DMS53 (cell line): ENCODE measurements at regions not wholly inside any gene's neighbourhood (a gene's known extent, or its start where the extent isn't known, plus 50 kb on each side); places are given as distances from the start of the nearest gene placed in this dataset.

ENCODE experiments used
- DNase-seq: peaks from one replicate; lab custom pipeline; 2025; lab: John Stamatoyannopoulos, UW

- DNase-seq, result no peak
Measured at GRCh38 chr12:39240587-39240986, 202.3 kb downstream of the KIF21A start.

- DNase-seq, result no peak
Measured at GRCh38 chr12:39239490-39240486, 203.1 kb downstream of the KIF21A start.

- peak; percentile 67 for DNase-seq
Measured at GRCh38 chr12:39237004-39237403, 205.9 kb downstream of the KIF21A start.

- peak; percentile 41 for DNase-seq
Measured at GRCh38 chr12:39235990-39236767, 206.7 kb downstream of the KIF21A start.

- DNase-seq, result peak; percentile 66
Measured at GRCh38 chr12:39230086-39230485, 212.8 kb downstream of the KIF21A start.

- DNase-seq, result no peak
Measured at GRCh38 chr12:39227218-39227617, 215.7 kb downstream of the KIF21A start.

- no peak for DNase-seq
Measured at GRCh38 chr12:39224971-39225370, 217.9 kb downstream of the KIF21A start.

GRCh38 chr12:39205969-39206368 is 237.0 kb downstream of the KIF21A start:
- no peak for DNase-seq

- peak; percentile 68 for DNase-seq
Measured at GRCh38 chr12:39199351-39199750, 243.6 kb downstream of the KIF21A start.

- no peak for DNase-seq
Measured at GRCh38 chr12:39188689-39189088, 254.2 kb downstream of the KIF21A start.

GRCh38 chr12:39186744-39187143 is 256.2 kb downstream of the KIF21A start:
- DNase-seq, result no peak

- DNase-seq, result peak; percentile 61
Measured at GRCh38 chr12:39178837-39179236, 264.1 kb downstream of the KIF21A start.

GRCh38 chr12:39176356-39176755 is 266.6 kb downstream of the KIF21A start:
- DNase-seq, result peak; percentile 30

- DNase-seq, result peak; percentile 52
Measured at GRCh38 chr12:39173726-39174125, 268.3 kb upstream of the CPNE8 start.

- peak; percentile 59 for DNase-seq
Measured at GRCh38 chr12:39165338-39165737, 259.9 kb upstream of the CPNE8 start.

GRCh38 chr12:39161465-39162085 is 256.2 kb upstream of the CPNE8 start:
- peak; percentile 20 for DNase-seq

- DNase-seq, result no peak
Measured at GRCh38 chr12:39157696-39158342, 252.4 kb upstream of the CPNE8 start.

GRCh38 chr12:39145175-39145999 is 240.0 kb upstream of the CPNE8 start:
- peak; percentile 93 for DNase-seq

- DNase-seq, result peak; percentile 36
Measured at GRCh38 chr12:39144613-39145061, 239.2 kb upstream of the CPNE8 start.

GRCh38 chr12:39138268-39138667 is 232.9 kb upstream of the CPNE8 start:
- DNase-seq, result no peak

GRCh38 chr12:39127401-39127800 is 222.0 kb upstream of the CPNE8 start:
- DNase-seq, result peak; percentile 53
